ACC112 (cell line): ENCODE measurements at regions not wholly inside any gene's neighbourhood (a gene's known extent, or its start where the extent isn't known, plus 50 kb on each side); places are given as distances from the start of the nearest gene placed in this dataset.

ENCODE experiments used
- H2AFZ ChIP-seq: fragments of 200-600 bp; sonication (generic); one replicate; pipeline ENCODE4 v1.6.0; 2017; ENCODE audit warnings: antibody characterized with exemption, low read length; ENCODE audit not compliant: unreplicated experiment
- H3K27ac ChIP-seq: fragments of 200-600 bp; sonication (generic); 2 replicates; pipeline ENCODE4 v1.5.1; 2014; ENCODE audit warnings: low read depth, mild to moderate bottlenecking, antibody characterized with exemption, low read length, moderate library complexity
- H3K27me3 ChIP-seq: fragments of 200-600 bp; sonication (generic); 2 replicates; pipeline ENCODE4 v1.6.1; 2014; ENCODE audit warnings: mild to moderate bottlenecking, antibody characterized with exemption, low read length, moderate library complexity, mixed read lengths; ENCODE audit not compliant: insufficient read depth
- H3K36me3 ChIP-seq: fragments of 200-600 bp; sonication (generic); 2 replicates; pipeline ENCODE4 v1.6.1; 2016; ENCODE audit warnings: mild to moderate bottlenecking, antibody characterized with exemption, low read length, moderate library complexity, mixed read lengths; ENCODE audit not compliant: insufficient read depth
- H3K4me1 ChIP-seq: fragments of 200-600 bp; sonication (generic); one replicate; pipeline ENCODE4 v1.6.1; 2016; ENCODE audit warnings: low read length, mixed read lengths; ENCODE audit not compliant: insufficient read depth, unreplicated experiment, control insufficient read depth
- H3K4me3 ChIP-seq: fragments of 200-600 bp; sonication (generic); 2 replicates; pipeline ENCODE4 v1.5.1; 2014; ENCODE audit warnings: mild to moderate bottlenecking, low read depth, low read length
- H3K79me2 ChIP-seq: fragments of 200-600 bp; sonication (generic); one replicate; pipeline ENCODE4 v1.6.0; 2016; ENCODE audit warnings: low read length; ENCODE audit not compliant: control insufficient read depth, unreplicated experiment, insufficient read depth

GRCh38 chr14:97903821-97904220 is 1106.6 kb downstream of the VRK1 start:
- H3K36me3 ChIP-seq, result no peaks in the 10 kb centered on the region
- H2AFZ ChIP-seq, result no peak overlapping the region
- H3K27ac ChIP-seq, result no peak overlapping the region

GRCh38 chr14:97912217-97912616 is 1115.0 kb downstream of the VRK1 start:
- H3K4me3 ChIP-seq, result no peak overlapping the region
- H2AFZ ChIP-seq, result no peak overlapping the region
- no peaks in the 10 kb centered on the region for H3K4me1 ChIP-seq
- H3K27ac ChIP-seq, result no peak overlapping the region
- H3K36me3 ChIP-seq, result no peaks in the 10 kb centered on the region
- H3K27me3 ChIP-seq, result no peaks in the 10 kb centered on the region
- H3K79me2 ChIP-seq, result no peaks in the 10 kb centered on the region

More at GRCh38 chr14:97903821-97904220, 1106.6 kb downstream of the VRK1 start:
- H3K79me2 ChIP-seq, result no peaks in the 10 kb centered on the region
- H3K4me3 ChIP-seq, result no peak overlapping the region
- no peaks in the 10 kb centered on the region for H3K27me3 ChIP-seq
- H3K4me1 ChIP-seq, result no peaks in the 10 kb centered on the region

DNA sequence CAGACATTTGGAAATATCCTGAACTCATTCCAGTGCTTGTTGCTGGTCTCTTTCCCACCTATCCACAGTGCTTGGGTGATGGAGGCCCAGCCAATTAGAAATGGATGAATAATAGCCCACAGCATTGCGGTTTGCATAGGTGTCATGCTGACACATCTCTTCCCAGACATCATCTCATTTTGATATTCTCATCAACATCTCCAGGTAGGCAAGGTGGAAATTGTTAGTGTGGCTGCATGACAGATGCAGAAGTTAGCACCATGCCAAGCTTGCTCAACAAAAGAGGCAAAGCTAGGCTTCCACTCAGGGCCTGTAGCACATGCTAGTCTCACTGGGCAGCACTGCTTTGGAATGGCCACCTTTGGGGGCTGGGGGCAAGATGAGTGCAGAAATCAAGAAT is 1118.9 kb downstream of the VRK1 start:
- Histone ChIP-seq H3K36me3 (no peaks in the 10 kb centered on the region), H2AFZ (no peak overlapping the region), H3K27me3 (no peaks in the 10 kb centered on the region), H3K79me2 (no peaks in the 10 kb centered on the region), H3K27ac (no peak overlapping the region), H3K4me3 (no peak overlapping the region), H3K4me1 (no peaks in the 10 kb centered on the region)

- no peak overlapping the region for H3K27ac ChIP-seq
- H3K36me3 ChIP-seq, result no peaks in the 10 kb centered on the region
- H3K27me3 ChIP-seq, result no peaks in the 10 kb centered on the region
- no peak overlapping the region for H3K4me3 ChIP-seq
- H2AFZ ChIP-seq, result no peak overlapping the region
- no peaks in the 10 kb centered on the region for H3K79me2 ChIP-seq
- no peaks in the 10 kb centered on the region for H3K4me1 ChIP-seq
Observed at GRCh38 chr14:97916669-97917568, 1119.7 kb downstream of the VRK1 start.

DNA sequence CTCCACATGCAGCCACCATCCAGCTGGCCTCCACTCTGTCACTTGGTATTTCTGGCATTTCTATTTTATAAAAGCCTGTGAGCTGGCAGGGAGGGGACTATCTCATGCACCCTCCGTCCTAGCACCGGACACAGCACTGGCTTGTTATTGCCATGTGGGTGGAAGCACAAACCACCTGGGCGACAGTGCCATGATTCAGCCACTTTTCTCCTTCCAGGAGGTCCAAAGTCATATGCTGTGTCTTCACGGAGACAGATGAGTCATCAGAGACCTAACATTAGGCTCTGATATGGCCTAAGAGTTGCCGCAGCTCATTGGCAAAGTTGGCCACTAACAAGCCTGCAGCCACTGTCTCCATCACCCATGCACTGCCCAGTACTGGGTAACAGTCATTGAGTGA is 1123.0 kb downstream of the VRK1 start:
- no peak overlapping the region for H3K27ac ChIP-seq
- no peaks in the 10 kb centered on the region for H3K27me3 ChIP-seq
- H3K79me2 ChIP-seq, result no peaks in the 10 kb centered on the region
- no peaks in the 10 kb centered on the region for H3K36me3 ChIP-seq
- H2AFZ ChIP-seq, result no peak overlapping the region
- H3K4me1 ChIP-seq, result no peaks in the 10 kb centered on the region
- no peak overlapping the region for H3K4me3 ChIP-seq

DNA sequence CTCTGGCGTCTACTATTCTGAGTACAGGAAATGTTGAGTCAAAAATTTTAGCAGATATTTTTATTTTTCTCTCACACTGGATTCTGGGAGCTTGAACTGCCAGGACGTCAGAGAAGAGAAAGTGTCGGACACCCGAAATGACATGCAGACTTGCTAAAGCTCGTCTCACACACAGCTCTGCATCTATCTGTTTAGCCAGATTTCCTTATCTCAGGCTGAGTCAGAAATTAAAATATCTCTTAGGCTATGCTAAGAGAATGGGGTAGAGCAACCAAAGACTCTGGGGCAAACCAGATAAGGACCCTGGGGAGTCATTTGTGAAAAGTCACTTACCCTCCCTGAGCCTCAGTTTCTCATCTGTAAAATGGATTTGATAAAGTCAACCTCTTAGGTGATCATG is 1124.1 kb downstream of the VRK1 start:
- H3K4me1 ChIP-seq, result no peaks in the 10 kb centered on the region
- H3K27ac ChIP-seq, result no peak overlapping the region
- no peaks in the 10 kb centered on the region for H3K79me2 ChIP-seq
- no peak overlapping the region for H2AFZ ChIP-seq
- no peaks in the 10 kb centered on the region for H3K36me3 ChIP-seq
- no peaks in the 10 kb centered on the region for H3K27me3 ChIP-seq
- H3K4me3 ChIP-seq, result no peak overlapping the region

GRCh38 chr14:97924922-97925613 is 1127.9 kb downstream of the VRK1 start:
- H3K27ac ChIP-seq, result no peak overlapping the region
- H3K79me2 ChIP-seq, result no peaks in the 10 kb centered on the region
- no peak overlapping the region for H3K4me3 ChIP-seq
- no peaks in the 10 kb centered on the region for H3K4me1 ChIP-seq
- no peaks in the 10 kb centered on the region for H3K27me3 ChIP-seq
- no peak overlapping the region for H2AFZ ChIP-seq
- H3K36me3 ChIP-seq, result no peaks in the 10 kb centered on the region

DNA sequence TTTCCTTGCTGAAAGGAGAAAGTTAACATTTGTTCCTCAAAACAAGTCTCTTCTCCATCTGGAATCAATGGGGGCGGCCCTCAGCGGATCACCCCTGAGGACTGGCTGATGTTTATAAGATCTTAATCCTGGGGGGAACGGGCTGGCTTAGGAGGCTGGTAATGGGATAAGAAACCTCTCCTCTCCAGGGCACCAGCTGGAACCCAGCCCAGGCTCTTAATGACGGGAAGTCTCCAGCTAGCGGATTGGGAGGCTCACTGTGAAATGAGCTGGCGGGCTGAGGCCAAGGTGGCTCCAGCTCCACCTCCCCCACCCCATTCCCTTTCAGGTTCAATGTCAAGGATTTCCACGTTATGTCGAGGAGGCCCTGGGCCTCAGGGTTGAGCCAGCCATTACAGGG is 1133.0 kb downstream of the VRK1 start:
- H2AFZ ChIP-seq, result no peak overlapping the region
- H3K79me2 ChIP-seq, result no peaks in the 10 kb centered on the region
- no peaks in the 10 kb centered on the region for H3K36me3 ChIP-seq
- no peaks in the 10 kb centered on the region for H3K27me3 ChIP-seq
- no peak overlapping the region for H3K27ac ChIP-seq
- H3K4me3 ChIP-seq, result no peak overlapping the region
- H3K4me1 ChIP-seq, result no peaks in the 10 kb centered on the region

DNA sequence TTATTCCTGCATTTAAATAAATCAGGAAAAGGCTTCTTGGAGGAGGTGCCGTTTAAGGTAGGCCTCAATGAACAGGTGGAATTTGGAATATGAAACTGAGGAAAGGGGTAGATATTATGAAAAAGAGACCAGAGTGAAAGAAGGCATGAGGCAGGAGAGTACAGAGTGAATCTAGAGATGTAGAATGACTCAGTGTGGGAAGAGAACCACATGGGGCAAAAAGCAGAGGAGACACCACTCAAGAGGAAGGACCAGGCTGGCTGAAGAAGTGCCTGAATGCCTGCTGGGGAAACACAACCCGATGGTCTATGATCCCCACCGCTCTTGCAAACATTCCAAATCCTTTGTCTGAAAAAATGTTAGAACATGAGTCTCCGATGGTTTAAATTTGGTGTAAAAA is 1134.1 kb downstream of the VRK1 start:
- no peak overlapping the region for H3K27ac ChIP-seq

GRCh38 chr14:97942921-97943320 is 1145.7 kb downstream of the VRK1 start:
- H3K27me3 ChIP-seq, result no peaks in the 10 kb centered on the region
- H3K27ac ChIP-seq, result no peak overlapping the region
- H3K36me3 ChIP-seq, result no peaks in the 10 kb centered on the region
- H3K4me3 ChIP-seq, result no peak overlapping the region
- no peaks in the 10 kb centered on the region for H3K79me2 ChIP-seq
- no peaks in the 10 kb centered on the region for H3K4me1 ChIP-seq
- no peak overlapping the region for H2AFZ ChIP-seq

More for the DNA sequence above, 1134.1 kb downstream of the VRK1 start:
- no peaks in the 10 kb centered on the region for H3K27me3 ChIP-seq
- H3K4me3 ChIP-seq, result no peak overlapping the region
- no peak overlapping the region for H2AFZ ChIP-seq
- H3K79me2 ChIP-seq, result no peaks in the 10 kb centered on the region
- no peaks in the 10 kb centered on the region for H3K4me1 ChIP-seq
- no peaks in the 10 kb centered on the region for H3K36me3 ChIP-seq

- Histone ChIP-seq H3K36me3 (no peaks in the 10 kb centered on the region), H3K4me3 (no peak overlapping the region), H2AFZ (no peak overlapping the region), H3K4me1 (no peaks in the 10 kb centered on the region), H3K27ac (no peak overlapping the region), H3K79me2 (no peaks in the 10 kb centered on the region), H3K27me3 (no peaks in the 10 kb centered on the region)
Observed at GRCh38 chr14:97943619-97944018, 1146.4 kb downstream of the VRK1 start.
